ENCODE measurements at regions not wholly inside any gene's neighbourhood (a gene's known extent, or its start where the extent isn't known, plus 50 kb on each side); places are given as distances from the start of the nearest gene placed in this dataset.

GRCh38 chr9:104448036-104448435 lies 56.0 kb upstream of the OR13F1 start:
- peaks cover 6% of the 10 kb centered on the region for H3K27me3 Mint-ChIP-seq (ENCODE audit: low read depth)
- H3K27ac Mint-ChIP-seq (ENCODE audit: unreplicated experiment): no peak overlapping the region
- no peaks in the 10 kb centered on the region for H3K4me1 Mint-ChIP-seq (ENCODE audit: low read depth)
- no peak overlapping the region for H3K4me3 Mint-ChIP-seq (ENCODE audit: unreplicated experiment)
- H3K9me3 Mint-ChIP-seq (ENCODE audit: low read depth): no peaks in the 10 kb centered on the region
- no peaks in the 10 kb centered on the region for H3K36me3 Mint-ChIP-seq (ENCODE audit: low read depth)
- no peak for DNase-seq (ENCODE audit: low spot score)
- no peak for TF ChIP-seq CTCF (IDR thresholded peaks at IDR 0.05)

All from chondrocyte (in vitro differentiated cells).